HG03039 (cell line): ENCODE measurements at regions not wholly inside any gene's neighbourhood (a gene's known extent, or its start where the extent isn't known, plus 50 kb on each side); places are given as distances from the start of the nearest gene placed in this dataset.

Experiments used
- ATAC-seq: cut with Tn5 transposase; IDR thresholded peaks from one replicate; pipeline ENCODE4 v1.9.1; 2021; ENCODE audit warnings: mild to moderate bottlenecking, moderate library complexity; ENCODE audit not compliant: unreplicated experiment

- ATAC-seq, result no peak
Observed at GRCh38 chr6:100944644-100945043, 63.5 kb upstream of the ASCC3 start.

- no peak for ATAC-seq
Observed at GRCh38 chr6:100946021-100946540, 65.0 kb upstream of the ASCC3 start.

GRCh38 chr6:100946711-100947110, 65.6 kb upstream of the ASCC3 start:
- no peak for ATAC-seq

GRCh38 chr6:100948381-100949133, 67.4 kb upstream of the ASCC3 start:
- ATAC-seq, result no peak

- no peak for ATAC-seq
Observed at GRCh38 chr6:100952006-100952405, 70.9 kb upstream of the ASCC3 start.

- no peak for ATAC-seq
Observed at GRCh38 chr6:100959280-100959679, 78.2 kb upstream of the ASCC3 start.

- no peak for ATAC-seq
Observed at GRCh38 chr6:100962466-100962865, 81.3 kb upstream of the ASCC3 start.

- ATAC-seq, result no peak
Observed at GRCh38 chr6:100965067-100965466, 83.9 kb upstream of the ASCC3 start.

GRCh38 chr6:100968949-100969348, 87.8 kb upstream of the ASCC3 start:
- no peak for ATAC-seq

- ATAC-seq, result no peak
Observed at GRCh38 chr6:100979267-100979666, 98.1 kb upstream of the ASCC3 start.

- no peak for ATAC-seq
Observed at GRCh38 chr6:100980949-100981348, 99.8 kb upstream of the ASCC3 start.

GRCh38 chr6:100986921-100987320, 105.8 kb upstream of the ASCC3 start:
- no peak for ATAC-seq

- ATAC-seq, result no peak
Observed at GRCh38 chr6:100987556-100987955, 106.4 kb upstream of the ASCC3 start.

- no peak for ATAC-seq
Observed at GRCh38 chr6:100988391-100988984, 107.4 kb upstream of the ASCC3 start.

GRCh38 chr6:100990070-100990469, 108.9 kb upstream of the ASCC3 start:
- no peak for ATAC-seq

- ATAC-seq, result no peak
Observed at GRCh38 chr6:100996409-100996808, 115.3 kb upstream of the ASCC3 start.

GRCh38 chr6:100998111-100998510, 117.0 kb upstream of the ASCC3 start:
- ATAC-seq, result no peak

- ATAC-seq, result no peak
Observed at GRCh38 chr6:100999034-100999597, 118.0 kb upstream of the ASCC3 start.

- ATAC-seq, result no peak
Observed at GRCh38 chr6:101000341-101000740, 119.2 kb upstream of the ASCC3 start.

GRCh38 chr6:101001012-101001411, 119.9 kb upstream of the ASCC3 start:
- no peak for ATAC-seq

- ATAC-seq, result no peak
Observed at GRCh38 chr6:101001607-101002006, 120.5 kb upstream of the ASCC3 start.

GRCh38 chr6:101003075-101003474, 121.9 kb upstream of the ASCC3 start:
- ATAC-seq, result no peak
